Stomach (tissue), 8 donors: ENCODE measurements at regions not wholly inside any gene's neighbourhood (a gene's known extent, or its start where the extent isn't known, plus 50 kb on each side); places are given as distances from the start of the nearest gene placed in this dataset.

ENCODE experiments used
- DNase-seq, 2 donors: peaks; one replicate each; pipeline versions ENCODE4 v3.0.0 to v3.0.0-alpha.2; 2013 to 2019
- H3K27ac ChIP-seq, 5 donors: fragments of 200-600 bp in 4 of 5; sonication (generic) in 4 of 5; one replicate each; pipeline ENCODE4 v1.5.1; 2013 to 2019; ENCODE audit warnings: mild to moderate bottlenecking in 1 of 5, moderate library complexity in 1 of 5
- H3K27me3 ChIP-seq, 3 donors: fragments of 200-600 bp; sonication (generic); one replicate each; pipeline ENCODE4 v1.5.1; 2017 to 2019; ENCODE audit warnings: mixed run types in 1 of 3
- H3K36me3 ChIP-seq, 4 donors: fragments of 200-600 bp; sonication (generic); 1 replicate in 3 of 4; 2 replicates in 1 of 4; pipeline ENCODE4 v1.5.1; 2016 to 2019
- H3K4me1 ChIP-seq, 4 donors: fragments of 200-600 bp; sonication (generic); one replicate each; pipeline ENCODE4 v1.5.1; 2016 to 2019
- H3K4me3 ChIP-seq, 4 donors: fragments of 200-600 bp; sonication (generic) in 3 of 4; one replicate each; pipeline ENCODE4 v1.5.1; 2016 to 2019; ENCODE audit warnings: mild to moderate bottlenecking in 1 of 4
- H3K9me3 ChIP-seq, 4 donors: fragments of 200-600 bp; sonication (generic); one replicate each; pipeline ENCODE4 v1.5.1; 2016 to 2019
- EP300 ChIP-seq: sonication (generic); formaldehyde crosslinking; IDR thresholded peaks from one replicate; pipeline ENCODE4 v1.6.1; 2017; ENCODE audit warnings: antibody characterized with exemption
- POLR2A ChIP-seq, 4 donors: fragments of 450-650 bp; IDR thresholded peaks; one replicate each; pipeline ENCODE4 v1.6.1; 2016; ENCODE audit warnings: antibody characterized with exemption in 4 of 4, control low read depth in 2 of 4, mild to moderate bottlenecking in 1 of 4, moderate library complexity in 1 of 4
- POLR2AphosphoS5 ChIP-seq, 3 donors: sonication (generic); formaldehyde crosslinking; IDR thresholded peaks; one replicate each; pipeline ENCODE4 v1.6.1; 2016; ENCODE audit warnings: antibody characterized with exemption in 3 of 3
- WGBS, 5 donors: extraction: QIAGEN DNeasy Blood & Tissue Kit in 3 of 5; methylation state at CpG; one replicate each; pipeline versions ENCODE4 v1.1.5 to v1.1.7; 2013 to 2018; 5-methylcytosine and 5-hydroxymethylcytosine counted together
- intact Hi-C: fragments of 100-400 bp; cut with DNase I; formaldehyde crosslinking; loops from one replicate; pipeline ENCODE4 v1.15.1; 2023; ENCODE audit warnings: low total_unique reads
- TF ChIP-seq, protein P1 (sequence below), 7 experiments: fragments of 450-650 bp in 4 of 7; fragments of 200-600 bp in 3 of 7; sonication (generic) in 3 of 7; IDR thresholded peaks; one replicate each; pipeline ENCODE4 v1.5.1; 2016 to 2019; ENCODE audit warnings: antibody characterized with exemption in 7 of 7, control low read depth in 2 of 7, mild to moderate bottlenecking in 1 of 7
- donor health status: healthy with polysubstance abuse.
- donor health status: Bipolar disorder and iron deficiency.
- donor health status: healthy.

DNA sequence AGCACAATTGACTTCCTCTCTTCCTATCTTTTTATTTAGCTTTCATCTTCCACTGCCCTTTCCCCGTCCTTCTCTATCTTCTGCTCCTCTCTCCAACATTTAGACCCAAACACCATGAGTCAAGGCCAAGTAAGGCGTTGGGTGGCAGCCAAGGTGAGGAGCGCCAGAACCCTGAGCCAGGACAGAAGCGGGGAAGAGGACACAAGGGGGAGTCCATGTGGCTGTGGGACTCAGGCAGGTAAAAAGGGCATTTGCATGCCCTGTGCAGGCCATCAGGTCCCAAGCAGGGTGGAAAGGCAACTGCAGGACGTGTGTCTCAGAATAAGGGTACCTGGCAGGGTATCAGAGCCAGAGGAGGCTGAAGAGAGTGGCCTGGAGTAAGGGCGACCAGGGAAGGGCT, 192.4 kb upstream of the PFKP start:
- no peak overlapping the region for H3K4me3 ChIP-seq
- H3K9me3 ChIP-seq, result no peaks in the 10 kb centered on the region
- no peak overlapping the region for H3K27ac ChIP-seq
- peaks cover 0 to 26% (median 0%) of the 10 kb centered on the region in 3 donors for H3K27me3 ChIP-seq
- 52 to 66% (median 62%) methylated on average over 6 of the region's 6 CpGs for WGBS, 5 donors
- H3K36me3 ChIP-seq, result no peaks in the 10 kb centered on the region
- H3K4me1 ChIP-seq, result no peaks in the 10 kb centered on the region
- no peak for DNase-seq
- intact Hi-C loops, result no loop called here
- no peak for TF ChIP-seq EP300

DNA sequence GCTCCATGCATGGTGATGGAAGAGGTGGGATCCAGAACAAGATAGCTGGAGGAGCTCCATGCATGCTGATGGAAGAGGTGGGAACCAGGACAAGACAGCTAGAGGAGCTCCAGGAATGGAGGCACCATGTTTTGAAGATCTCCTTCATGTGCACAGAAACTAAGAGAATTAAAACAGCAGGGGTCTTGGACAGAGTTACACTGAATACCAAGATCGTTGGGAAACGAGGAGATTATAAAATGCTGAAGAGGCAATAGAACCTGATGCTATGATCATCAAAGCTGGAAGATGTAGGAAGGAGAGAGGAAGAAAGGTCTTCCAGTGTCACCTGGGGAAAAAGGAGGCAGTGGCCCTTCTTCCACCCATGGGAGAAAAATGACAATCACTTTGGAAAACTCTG, 193.6 kb upstream of the PFKP start:
- 62 to 81% (median 78%) methylated on average over 2 of the region's 2 CpGs for WGBS, 5 donors
- intact Hi-C loops, result no loop called here

DNA sequence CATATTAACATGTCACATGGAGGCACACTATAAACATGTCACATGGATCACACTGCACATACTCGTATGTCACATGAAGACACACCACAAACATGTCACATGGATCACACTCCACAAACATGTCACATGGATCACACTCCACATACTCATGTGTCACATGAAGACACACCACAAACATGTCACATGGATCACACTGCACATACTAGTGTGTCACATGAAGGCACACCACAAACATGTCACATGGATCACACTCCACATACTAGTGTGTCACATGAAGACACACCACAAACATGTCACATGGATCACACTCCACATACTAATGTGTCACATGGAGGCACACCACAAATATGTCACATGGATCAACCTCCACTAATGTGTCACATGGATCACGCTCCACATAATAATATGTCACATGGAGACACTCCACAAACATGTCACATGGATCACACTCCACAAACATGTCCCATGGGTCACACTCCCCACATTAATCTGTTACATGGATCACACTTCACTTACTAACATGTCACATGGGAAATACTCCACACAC, 195.6 kb upstream of the PFKP start:
- intact Hi-C loops, result no loop called here
- TF ChIP-seq POLR2A (IDR thresholded peaks at IDR 0.05), result no peak
- TF ChIP-seq, protein P1, sequence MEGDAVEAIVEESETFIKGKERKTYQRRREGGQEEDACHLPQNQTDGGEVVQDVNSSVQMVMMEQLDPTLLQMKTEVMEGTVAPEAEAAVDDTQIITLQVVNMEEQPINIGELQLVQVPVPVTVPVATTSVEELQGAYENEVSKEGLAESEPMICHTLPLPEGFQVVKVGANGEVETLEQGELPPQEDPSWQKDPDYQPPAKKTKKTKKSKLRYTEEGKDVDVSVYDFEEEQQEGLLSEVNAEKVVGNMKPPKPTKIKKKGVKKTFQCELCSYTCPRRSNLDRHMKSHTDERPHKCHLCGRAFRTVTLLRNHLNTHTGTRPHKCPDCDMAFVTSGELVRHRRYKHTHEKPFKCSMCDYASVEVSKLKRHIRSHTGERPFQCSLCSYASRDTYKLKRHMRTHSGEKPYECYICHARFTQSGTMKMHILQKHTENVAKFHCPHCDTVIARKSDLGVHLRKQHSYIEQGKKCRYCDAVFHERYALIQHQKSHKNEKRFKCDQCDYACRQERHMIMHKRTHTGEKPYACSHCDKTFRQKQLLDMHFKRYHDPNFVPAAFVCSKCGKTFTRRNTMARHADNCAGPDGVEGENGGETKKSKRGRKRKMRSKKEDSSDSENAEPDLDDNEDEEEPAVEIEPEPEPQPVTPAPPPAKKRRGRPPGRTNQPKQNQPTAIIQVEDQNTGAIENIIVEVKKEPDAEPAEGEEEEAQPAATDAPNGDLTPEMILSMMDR (IDR thresholded peaks at IDR 0.05), result no peak
- TF ChIP-seq EP300, result no peak
- TF ChIP-seq POLR2AphosphoS5 (IDR thresholded peaks at IDR 0.05), result no peak
- H3K36me3 ChIP-seq, result no peaks in the 10 kb centered on the region
- WGBS, 5 donors, result 60 to 86% (median 75%) methylated on average over 2 of the region's 2 CpGs
- peaks cover 0 to 27% (median 0%) of the 10 kb centered on the region in 3 donors for H3K27me3 ChIP-seq
- DNase-seq, result no peak
- no peak overlapping the region for H3K4me3 ChIP-seq
- no peaks in the 10 kb centered on the region for H3K9me3 ChIP-seq
- H3K4me1 ChIP-seq, result no peaks in the 10 kb centered on the region
- no peak overlapping the region for H3K27ac ChIP-seq

More for the DNA sequence above, 193.6 kb upstream of the PFKP start:
- Histone ChIP-seq H3K27ac (no peak overlapping the region), H3K9me3 (no peaks in the 10 kb centered on the region), H3K4me3 (no peak overlapping the region), H3K4me1 (no peaks in the 10 kb centered on the region), H3K36me3 (no peaks in the 10 kb centered on the region), H3K27me3 (peaks cover 0 to 24% (median 0%) of the 10 kb centered on the region in 3 donors)
- DNase-seq, result no peak
- TF ChIP-seq, protein P1 (IDR thresholded peaks at IDR 0.05), result no peak
- TF ChIP-seq POLR2AphosphoS5 (IDR thresholded peaks at IDR 0.05), result no peak
- no peak for TF ChIP-seq POLR2A (IDR thresholded peaks at IDR 0.05)
- no peak for TF ChIP-seq EP300

DNA sequence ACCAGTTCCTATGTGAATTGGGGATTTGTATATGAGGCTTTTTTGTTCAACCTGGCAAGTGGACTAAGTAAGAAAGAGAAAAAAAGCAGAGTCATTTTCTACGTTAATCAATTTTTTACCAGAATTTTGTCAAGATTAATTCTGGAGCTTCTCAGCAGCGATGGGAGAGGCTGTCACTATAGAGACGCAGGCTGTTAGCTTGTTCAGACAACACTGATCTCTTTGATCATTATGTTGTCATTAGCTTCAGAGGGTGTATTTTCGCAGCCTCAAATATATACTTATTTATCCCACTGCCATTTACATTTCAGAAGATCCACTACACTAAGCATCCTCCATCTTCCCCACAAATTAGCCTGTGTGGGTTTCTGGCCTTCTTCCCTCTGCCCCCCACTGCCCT, 196.7 kb upstream of the PFKP start:
- WGBS, 5 donors, result 62 to 74% (median 68%) methylated on average over 4 of the region's 4 CpGs
- H3K9me3 ChIP-seq, result no peaks in the 10 kb centered on the region
- H3K27me3 ChIP-seq, result peaks cover 0 to 27% (median 0%) of the 10 kb centered on the region in 3 donors
- H3K4me3 ChIP-seq, result no peak overlapping the region
- TF ChIP-seq EP300 (no peak), POLR2A (IDR thresholded peaks at IDR 0.05) (no peak), POLR2AphosphoS5 (IDR thresholded peaks at IDR 0.05) (no peak)
- TF ChIP-seq, protein P1 (IDR thresholded peaks at IDR 0.05), result no peak
- H3K27ac ChIP-seq, result no peak overlapping the region
- intact Hi-C loops, result no loop called here
- no peaks in the 10 kb centered on the region for H3K4me1 ChIP-seq
- no peak for DNase-seq
- no peaks in the 10 kb centered on the region for H3K36me3 ChIP-seq

DNA sequence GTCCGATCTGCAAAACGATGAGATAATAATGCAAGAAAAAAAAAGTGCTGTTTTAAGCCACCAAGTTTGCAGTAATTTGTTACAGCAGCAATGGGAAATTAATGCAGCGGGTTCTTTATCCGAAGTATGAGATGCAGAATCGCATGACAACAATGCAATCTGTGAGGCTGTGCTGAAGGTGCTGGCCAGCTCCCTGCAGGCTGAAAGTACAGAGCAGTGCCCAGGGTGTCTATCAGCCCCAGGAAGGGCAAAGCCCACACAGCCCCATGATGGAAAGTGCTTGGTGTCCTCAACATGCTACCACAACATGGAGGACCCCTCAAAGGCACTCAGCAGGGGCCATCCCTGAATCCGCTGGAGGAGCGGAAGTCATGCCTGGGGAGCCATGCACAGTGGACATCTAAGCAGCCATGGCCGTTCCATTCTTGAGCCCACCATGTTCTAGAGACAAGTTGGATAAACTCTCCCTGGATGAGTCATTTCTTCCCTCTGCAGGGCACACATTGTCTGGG, 199.5 kb upstream of the PFKP start:
- Histone ChIP-seq H3K4me1 (no peaks in the 10 kb centered on the region), H3K4me3 (no peak overlapping the region), H3K36me3 (no peaks in the 10 kb centered on the region), H3K9me3 (no peaks in the 10 kb centered on the region), H3K27ac (no peak overlapping the region), H3K27me3 (peaks cover 0 to 16% (median 0%) of the 10 kb centered on the region in 3 donors)
- TF ChIP-seq POLR2A (IDR thresholded peaks at IDR 0.05) (no peak), POLR2AphosphoS5 (IDR thresholded peaks at IDR 0.05) (no peak), EP300 (no peak)
- intact Hi-C loops, result no loop called here
- no peak for DNase-seq
- WGBS, 5 donors, result 80 to 93% (median 88%) methylated on average over 8 of the region's 8 CpGs
